Gastroesophageal sphincter (tissue), 3 donors: ENCODE measurements at regions not wholly inside any gene's neighbourhood (a gene's known extent, or its start where the extent isn't known, plus 50 kb on each side); places are given as distances from the start of the nearest gene placed in this dataset.

Experiments
- CTCF ChIP-seq, 4 experiments: fragments of 200-600 bp in 2 of 4; fragments of 450-650 bp in 2 of 4; sonication (generic) in 1 of 4; IDR thresholded peaks; one replicate each; pipeline ENCODE4 v1.5.1; 2017 to 2019; ENCODE audit warnings: antibody characterized with exemption in 4 of 4, mild to moderate bottlenecking in 2 of 4, moderate library complexity in 2 of 4
- EP300 ChIP-seq: sonication (generic); formaldehyde crosslinking; IDR thresholded peaks from one replicate; pipeline ENCODE4 v1.6.1; 2017; ENCODE audit warnings: antibody characterized with exemption, mild to moderate bottlenecking
- POLR2A ChIP-seq, 2 donors: fragments of 450-650 bp; IDR thresholded peaks; one replicate each; pipeline ENCODE4 v1.6.1; 2017; ENCODE audit warnings: antibody characterized with exemption in 2 of 2, mild to moderate bottlenecking in 2 of 2, moderate library complexity in 1 of 2
- POLR2AphosphoS5 ChIP-seq: sonication (generic); formaldehyde crosslinking; IDR thresholded peaks from one replicate; pipeline ENCODE4 v1.6.1; 2017; ENCODE audit warnings: antibody characterized with exemption

- no peak for TF ChIP-seq CTCF (IDR thresholded peaks at IDR 0.05)
- TF ChIP-seq POLR2A (IDR thresholded peaks at IDR 0.05) = no peak
- TF ChIP-seq EP300 = no peak
- no peak for TF ChIP-seq POLR2AphosphoS5
Measured at GRCh38 chr17:83190004-83190385, 110.6 kb downstream of the METRNL start.
